GM19239 (cell line): ENCODE measurements at regions not wholly inside any gene's neighbourhood (a gene's known extent, or its start where the extent isn't known, plus 50 kb on each side); places are given as distances from the start of the nearest gene placed in this dataset.

Source experiments
- DNase-seq: peaks from one replicate; pipeline ENCODE4 v3.0.0; 2011; ENCODE audit warnings: low spot score; ENCODE audit not compliant: insufficient read length
- FAIRE-seq: peaks from 2 replicates; lab custom pipeline; 2011; peaks lifted over from hg19 to GRCh38; lab: Jason Lieb, UNC

DNA sequence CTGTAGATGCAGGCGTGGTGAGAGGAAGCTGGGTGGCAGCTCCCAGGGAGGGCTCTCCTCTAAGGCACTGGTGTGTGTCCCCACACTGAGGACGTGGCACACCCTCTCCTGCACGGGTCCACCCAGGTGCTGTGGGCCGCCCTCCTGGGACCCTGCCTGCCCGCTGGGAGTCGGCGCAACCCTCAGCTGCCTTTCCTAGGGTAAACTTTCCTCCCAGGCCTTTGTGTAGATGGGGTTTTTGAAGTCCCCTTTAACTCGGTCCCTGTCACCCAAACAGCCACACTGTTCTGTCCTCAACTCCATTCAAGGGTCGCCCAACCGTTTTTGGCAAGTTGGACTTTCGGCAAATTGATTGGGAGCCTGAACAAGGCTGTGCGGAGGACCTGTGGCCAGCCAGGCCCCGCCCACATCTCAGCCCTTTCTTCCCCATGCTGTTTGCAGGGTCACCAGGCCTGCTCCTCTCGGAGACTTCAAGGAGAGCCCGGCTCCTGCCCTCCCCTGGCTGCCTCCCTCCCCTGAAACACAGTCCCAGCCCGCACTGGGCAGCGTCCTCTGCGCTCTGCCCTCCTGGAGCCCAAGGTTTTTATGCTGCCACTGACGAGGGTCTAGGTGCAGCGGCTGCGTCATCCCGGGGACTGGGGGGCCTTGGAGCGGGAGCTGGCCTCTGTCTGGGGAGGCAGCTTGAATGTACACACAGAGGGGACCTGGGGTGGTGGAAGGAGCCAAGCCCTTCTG lies 1126.2 kb downstream of the BRD1 start:
- DNase-seq (no peak), FAIRE-seq (no peak)

DNA sequence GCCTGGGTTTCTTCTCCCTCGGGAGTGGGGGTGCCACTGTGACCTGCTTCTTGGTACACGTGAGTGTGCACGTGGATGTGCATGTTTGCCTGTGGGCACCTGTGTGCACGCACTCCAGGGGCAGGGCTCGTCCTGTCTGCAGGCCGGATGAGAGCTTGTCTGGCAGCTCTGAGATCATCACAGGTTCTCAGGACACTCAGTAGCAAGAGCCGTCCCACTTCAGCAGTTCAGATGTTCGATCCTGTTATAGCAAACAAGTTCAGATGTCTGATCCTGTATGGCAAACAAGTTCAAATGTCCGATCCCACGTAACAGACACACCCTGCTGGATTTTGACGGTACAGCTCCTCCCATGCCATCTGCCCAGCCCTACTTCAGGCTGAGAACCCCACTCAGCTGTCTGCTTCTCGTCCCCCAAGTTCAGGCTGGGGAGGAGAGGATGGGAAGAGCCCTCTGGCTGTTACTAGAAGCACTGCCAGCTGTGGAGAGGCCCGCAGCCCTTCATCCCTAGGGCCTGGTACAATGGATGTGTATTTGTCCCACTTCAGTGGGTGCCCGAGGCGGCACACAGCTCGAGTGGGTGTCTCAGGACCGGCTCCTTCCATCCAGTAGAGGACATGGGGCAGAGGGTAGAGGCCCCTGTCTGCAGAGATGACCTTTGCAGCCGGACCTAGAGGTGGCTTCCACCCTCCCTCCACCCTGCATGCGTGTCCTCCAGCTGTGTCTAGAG lies 1126.9 kb downstream of the BRD1 start:
- DNase-seq (no peak), FAIRE-seq (no peak)

DNA sequence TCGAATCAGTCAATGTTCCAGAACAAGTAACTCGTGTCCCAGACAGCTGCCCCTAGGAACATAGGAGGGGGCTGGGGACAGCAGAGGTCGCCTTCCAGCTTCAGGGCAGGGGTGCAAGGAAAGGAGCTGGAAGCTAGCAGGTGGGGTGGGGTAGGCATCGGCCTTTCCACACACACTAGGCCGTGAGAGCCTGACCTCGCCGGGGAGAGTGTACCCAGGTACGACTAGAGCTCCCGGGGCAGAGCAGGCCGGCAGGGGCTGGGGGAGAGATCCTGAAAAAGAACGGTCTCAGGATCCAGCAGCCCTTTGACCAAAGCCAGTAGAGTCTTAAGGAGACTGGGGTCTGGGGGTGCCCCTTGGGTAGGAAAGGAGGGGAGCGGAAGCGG lies 1127.5 kb downstream of the BRD1 start:
- DNase-seq (no peak), FAIRE-seq (no peak)

DNA sequence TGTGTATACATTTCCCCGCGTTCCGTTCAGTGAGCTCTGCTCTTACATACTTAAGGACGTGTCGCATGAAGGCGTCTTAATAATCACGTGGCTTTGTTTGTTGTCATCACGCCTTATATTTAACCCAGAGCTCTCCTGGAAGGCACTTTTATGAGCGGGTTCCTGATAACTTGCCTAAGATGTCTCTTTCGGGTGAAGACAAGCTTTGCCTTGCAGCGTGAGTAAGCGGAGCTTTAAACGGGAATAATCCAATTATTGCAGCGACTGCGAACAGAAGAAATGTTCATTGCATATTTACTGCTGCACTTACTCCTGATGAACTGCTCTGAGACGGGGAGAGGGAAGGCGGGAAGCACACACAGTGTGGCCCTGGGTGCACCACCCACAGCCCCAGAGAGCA lies 1128.2 kb downstream of the BRD1 start:
- FAIRE-seq (no peak), DNase-seq (no peak)

DNA sequence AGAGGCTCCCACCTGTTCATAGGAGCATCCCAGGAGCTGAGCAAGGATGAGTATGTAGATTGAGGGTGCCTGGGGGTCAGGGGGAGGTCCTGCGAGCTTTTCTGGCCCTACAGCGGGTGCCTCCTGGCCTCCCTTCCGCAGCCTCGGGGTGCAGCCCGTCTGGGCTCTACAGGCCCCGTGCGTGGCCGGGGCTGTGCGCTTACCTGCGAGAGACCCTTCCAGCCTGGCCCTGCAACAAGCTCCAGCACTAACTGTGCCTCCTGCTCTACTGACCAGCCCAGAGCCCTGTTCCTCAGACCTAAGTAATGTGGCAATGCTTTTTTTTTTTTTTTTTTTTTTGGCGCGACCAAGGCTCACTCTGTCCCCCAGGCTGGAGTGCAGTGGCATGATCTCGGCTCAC lies 1129.1 kb downstream of the BRD1 start:
- FAIRE-seq (no peak), DNase-seq (no peak)

DNA sequence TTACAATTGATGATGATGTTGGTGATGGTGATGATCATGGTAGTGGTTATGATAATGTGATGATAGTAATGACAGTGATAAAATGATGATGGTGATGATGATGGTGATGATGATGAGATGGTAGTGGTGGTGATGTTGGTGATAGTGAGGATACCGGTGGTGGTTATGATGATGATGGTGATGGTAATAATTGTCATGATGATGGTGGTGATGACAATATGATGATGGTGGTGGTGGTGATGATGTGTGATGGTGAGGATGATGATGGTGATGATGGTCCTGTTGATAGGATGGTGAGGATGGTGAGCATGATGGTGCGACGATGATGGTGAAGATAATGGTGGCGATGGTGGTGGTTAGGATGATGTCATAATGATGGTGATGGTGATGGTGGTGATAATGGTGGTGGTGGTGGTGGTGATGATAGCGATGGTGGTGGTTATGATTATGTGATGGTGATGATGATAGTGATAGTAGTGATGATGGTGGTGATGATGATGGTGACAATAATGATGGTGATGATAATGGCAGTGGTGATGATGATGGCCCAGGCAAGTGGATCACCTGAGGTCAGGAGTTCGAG lies 1129.9 kb downstream of the BRD1 start:
- DNase-seq, result no peak
- no peak for FAIRE-seq

DNA sequence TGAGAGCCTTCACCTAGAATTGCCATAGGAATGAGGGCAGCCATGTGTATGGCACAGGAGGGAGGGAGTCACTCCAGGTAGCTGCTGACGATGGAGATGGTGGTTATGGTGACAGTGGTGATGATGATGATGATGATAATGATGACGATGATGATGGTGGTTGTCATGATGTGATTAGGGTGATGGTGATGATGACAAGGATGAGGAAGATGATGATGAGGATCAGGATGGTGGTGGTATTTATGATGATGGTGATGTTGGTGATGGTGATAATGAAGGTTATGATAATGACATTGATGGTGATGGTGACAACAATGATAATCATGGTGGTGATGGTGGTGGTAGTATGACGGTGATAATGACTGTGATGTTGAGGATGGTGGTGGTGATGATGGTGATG lies 1130.5 kb downstream of the BRD1 start:
- DNase-seq (no peak), FAIRE-seq (no peak)

DNA sequence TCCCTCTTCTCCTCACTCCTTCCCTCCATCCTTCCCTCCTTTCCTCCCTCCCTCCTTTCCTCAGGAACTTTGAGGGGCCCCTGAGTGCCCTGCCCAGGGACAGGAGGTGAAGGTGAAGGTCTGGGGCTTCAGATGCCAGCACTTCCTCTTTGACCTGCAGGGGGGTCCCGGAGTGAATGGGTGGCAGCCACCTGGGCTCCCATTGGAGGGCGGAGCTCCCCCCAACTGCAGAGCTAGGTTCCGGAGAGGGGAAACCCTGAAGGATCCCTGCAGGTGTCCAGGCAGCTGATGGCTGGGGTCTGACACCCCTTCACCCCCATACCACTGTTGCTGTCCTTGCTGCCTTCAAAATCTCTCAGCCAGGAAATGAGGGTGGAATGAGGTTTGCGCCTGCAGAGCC lies 1131.3 kb downstream of the BRD1 start:
- DNase-seq, result no peak
- no peak for FAIRE-seq

DNA sequence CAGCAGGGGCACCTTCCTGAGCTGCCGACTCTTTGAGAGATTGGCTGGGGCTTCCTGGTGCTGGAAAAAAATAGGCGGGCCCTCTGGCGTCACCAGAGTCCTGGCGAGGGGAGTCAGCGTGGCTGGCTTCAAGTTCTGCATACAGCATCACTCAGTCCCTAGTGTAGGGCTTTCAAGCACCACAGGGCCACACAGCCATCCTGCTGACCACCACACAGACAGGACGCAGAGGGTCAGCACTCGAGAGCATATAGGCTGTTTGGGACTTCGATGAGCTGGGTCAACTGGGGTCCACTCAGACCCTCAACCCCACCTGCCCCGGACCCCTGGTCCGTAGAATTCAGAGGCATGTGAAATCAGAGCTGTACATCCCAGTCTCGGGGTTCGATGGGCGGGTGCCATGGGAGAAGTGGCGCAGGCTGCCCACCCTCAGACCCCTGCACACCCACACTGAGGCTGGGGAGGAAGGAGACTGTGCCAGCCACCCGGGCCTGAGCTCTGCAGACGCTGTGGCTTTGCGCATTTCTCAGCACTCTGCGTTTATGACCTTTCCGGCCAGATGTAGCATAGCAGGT lies 1131.9 kb downstream of the BRD1 start:
- FAIRE-seq (no peak), DNase-seq (no peak)

DNA sequence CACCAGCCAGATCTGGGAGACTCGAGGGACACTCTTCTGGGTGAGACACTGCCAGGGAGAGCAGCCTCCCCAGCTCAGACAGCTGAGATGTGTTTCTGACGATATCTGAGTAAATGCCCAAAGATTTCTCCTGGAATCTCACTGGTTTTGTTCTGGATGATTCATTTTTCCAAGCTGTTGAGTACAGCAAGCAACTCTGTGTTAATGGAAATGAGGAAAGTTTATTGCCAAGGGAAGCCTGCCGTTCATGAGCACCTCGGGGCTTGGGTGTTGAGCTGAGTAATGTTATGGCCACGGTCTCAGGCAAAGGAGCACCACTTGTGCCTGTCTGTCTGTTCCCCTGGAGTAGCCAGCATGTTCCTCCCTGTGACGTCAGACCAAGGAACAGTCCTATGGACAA lies 1132.4 kb downstream of the BRD1 start:
- DNase-seq (no peak), FAIRE-seq (no peak)

DNA sequence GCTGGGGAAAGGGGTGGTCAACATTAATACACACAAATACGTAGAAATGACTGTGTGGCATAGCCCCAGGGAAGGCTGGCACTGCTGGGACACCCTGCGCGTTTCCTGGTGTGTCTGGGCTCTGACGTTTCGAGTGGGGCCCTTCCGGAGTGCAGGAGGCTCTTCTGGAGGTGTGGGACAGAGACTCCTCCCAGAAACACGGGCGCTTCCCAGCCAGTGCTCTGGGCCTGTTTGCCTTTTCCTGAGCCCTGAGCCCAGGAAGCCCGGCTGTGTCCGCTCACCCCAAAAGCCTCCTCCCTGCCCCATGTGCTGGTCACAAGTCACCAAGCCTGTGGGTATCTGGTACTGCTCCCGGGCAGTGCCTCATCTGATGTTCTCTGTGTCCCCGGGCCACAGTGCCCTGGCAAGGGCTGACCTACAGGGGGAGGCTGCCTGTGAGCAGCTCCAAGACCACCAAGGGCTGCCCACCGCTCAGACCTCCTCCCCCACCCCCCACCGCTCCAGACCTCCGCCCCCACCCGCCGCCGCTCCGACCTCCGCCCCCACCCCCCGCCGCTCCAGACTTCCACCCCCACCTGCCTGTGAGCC lies 1133.3 kb downstream of the BRD1 start:
- FAIRE-seq, result no peak
- no peak for DNase-seq

DNA sequence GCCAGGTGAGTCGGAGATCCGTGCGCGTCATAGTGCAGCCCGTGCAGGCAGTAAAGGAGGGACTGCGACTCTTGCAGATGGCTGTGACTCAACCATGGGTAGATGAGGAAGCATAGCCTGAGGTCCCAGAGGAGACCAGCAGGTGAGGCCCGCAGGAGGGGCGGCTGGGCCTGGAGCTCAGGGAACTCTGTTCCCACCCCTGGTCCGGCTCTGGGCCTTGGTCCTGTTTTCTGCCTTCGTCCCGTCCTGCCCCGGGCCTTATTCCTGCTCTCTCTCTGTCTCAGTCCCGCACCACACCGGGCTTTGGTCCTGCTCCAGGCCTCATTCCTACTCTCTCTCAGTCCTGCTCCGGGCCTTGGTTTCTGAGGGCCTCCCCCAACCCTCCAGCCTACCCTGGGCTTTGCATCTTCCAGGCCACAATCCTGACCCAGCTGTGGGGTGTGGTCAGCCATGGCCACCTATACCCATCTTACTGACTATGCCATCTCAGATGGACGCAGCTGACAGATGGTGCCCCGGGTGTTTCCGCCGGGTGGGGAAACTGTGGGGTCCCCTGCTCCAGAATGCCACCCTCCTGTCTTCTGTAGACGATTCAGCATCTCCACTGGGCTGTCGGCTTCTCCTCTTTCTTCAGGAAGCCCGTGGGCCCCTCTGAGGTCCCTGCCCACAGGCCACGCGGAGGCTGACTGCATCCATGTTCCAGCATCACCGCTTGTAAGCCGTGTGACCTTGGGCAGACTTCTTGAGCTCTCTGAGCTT lies 1134.1 kb downstream of the BRD1 start:
- FAIRE-seq (no peak), DNase-seq (no peak)

DNA sequence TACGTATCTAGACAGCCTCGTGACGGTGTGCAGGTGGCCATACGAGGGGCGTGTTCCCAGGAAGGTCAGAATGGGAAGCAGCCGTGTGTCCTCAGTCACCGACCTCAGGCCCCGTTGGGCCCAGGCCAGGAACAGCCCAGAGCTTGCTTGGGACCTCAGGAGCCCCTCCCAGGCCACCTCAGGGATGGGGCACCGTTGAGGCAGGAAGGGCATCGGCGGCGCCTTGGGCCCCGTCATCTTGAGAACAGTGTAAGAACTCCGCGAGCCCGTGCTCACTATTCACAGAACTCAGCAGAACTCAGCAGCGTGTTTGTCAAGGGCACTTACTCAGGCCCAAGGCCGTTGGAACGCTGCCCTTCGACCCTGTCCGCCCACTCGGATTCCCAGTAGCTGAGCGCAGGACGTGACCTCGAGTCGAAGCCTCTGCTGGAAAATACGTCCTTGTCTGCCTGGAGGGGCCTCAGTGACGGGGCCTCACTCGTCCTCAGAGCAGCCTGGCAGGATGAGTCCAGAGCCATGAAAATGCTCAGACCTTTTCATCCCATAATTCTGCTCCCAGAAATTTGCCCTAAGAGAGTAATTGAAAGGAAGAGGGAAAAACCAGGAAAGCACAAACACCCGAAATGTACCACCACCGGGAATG lies 1134.8 kb downstream of the BRD1 start:
- DNase-seq, result no peak
- FAIRE-seq, result no peak

DNA sequence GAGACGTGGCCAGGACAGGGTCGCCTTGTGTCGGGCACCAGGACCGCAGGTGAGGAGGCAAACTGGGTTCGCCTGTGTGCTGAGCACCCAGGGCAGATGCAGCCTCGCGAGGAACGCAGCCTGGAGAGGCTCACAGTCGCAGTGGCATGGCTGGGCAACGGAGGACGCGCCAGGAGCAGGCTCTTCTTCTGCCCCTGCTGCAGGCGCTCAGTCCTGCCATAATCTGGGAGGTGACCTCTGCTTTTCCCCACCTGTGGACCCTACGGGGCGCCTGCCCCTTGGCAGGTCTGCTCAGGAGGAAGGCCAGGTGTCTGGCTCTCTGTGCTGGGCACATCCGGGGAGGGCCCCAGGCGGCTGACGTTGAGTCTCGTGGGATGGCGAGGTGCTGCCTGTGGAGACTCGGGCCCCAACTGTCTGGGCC lies 1136.2 kb downstream of the BRD1 start:
- no peak for FAIRE-seq

DNA sequence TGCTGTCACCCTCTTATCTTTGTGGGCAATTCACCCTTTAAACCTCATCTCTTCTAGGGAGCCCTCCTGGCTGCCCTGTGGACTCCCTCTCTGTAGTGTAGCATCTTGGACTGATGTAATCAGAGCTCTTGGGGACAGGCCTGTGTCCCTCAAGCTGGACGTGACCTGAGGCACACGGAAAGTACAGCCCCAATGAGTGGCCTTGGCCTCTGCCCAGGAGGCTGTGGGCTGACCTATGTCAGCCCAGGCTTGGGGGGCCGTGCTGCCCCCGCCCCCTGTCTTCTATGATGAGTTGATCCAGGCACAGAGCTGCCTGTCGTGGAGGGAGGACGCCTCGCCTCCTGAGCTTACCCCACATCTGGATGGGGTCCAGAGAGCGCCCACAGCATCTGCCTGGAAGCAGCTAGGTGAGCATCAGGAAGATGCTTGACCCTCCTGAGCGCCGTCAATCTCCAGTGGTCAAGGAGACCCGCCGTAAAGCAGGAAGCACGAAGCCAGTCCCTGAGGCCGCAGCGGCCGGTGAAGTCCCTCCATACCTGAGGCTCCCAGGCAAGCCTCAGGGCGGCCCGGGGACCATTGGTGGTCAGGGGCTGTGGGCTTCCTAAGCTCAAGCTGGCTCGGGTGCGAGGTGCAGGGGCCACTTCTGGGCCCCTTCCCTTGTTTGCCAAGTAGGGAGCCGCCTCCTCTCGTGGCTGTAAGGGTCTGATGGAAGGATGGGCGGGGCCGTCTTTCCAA lies 1136.9 kb downstream of the BRD1 start:
- FAIRE-seq (no peak), DNase-seq (no peak)

More for the DNA sequence above, 1136.2 kb downstream of the BRD1 start:
- no peak for DNase-seq

DNA sequence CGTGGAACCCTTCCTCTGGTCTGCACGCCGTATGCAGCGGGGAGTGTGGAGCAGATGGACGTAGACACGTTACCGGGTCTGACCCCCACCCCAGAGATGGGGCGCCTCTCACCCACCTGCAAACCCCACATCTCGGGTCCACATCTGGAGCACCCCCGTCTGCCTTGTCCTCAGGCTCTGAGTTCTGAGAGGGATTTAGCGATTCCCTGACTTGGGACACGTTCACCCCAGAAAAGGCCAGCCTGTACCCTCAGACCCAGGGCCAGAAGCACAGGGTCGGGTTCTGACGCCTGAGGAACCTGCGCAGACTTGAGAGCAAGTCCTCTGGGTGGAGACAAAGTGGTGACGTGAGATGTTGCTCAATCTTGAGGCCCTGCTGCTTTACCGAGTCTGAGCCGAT lies 1138.5 kb downstream of the BRD1 start:
- FAIRE-seq, result no peak
- no peak for DNase-seq

DNA sequence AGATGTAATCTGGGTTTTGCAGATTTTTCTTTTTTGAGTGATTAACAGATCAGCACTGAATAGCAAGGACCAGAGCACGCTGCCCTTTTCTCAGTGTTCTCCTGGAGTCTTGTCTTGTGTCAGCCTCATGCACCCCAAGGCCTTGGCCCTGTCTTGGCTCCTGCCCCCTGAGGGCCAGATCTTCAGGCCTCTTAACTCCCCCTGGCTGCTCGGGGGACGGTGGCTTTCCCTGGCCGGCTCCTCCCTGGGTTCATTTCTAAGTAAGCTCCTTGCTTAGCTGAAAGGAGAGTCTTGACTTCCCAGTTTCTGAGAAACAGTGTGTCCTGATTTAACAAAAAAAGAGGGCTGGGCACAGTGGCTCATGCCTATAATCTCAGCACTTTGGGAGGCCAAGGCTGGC lies 1139.3 kb downstream of the BRD1 start:
- DNase-seq (no peak), FAIRE-seq (no peak)

DNA sequence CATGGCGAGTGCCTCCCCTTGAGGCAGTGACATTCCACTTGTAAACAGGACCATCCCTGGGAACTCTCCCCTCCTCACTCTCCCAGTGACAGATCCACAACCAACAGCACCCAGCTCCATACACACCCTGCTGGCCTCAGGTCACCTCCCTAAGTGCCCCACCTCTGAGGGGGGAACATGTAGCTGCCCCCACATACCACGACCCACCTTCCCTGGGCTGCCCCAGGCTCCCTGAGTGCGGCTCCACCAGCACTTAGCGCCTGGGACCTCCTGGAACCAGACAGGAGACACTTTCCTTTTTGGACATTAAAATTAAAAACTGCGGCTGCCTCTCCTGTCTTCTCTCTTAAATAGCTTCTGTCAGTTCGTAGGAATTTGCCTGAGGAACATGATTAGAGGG lies 1140.1 kb downstream of the BRD1 start:
- DNase-seq (no peak), FAIRE-seq (no peak)

DNA sequence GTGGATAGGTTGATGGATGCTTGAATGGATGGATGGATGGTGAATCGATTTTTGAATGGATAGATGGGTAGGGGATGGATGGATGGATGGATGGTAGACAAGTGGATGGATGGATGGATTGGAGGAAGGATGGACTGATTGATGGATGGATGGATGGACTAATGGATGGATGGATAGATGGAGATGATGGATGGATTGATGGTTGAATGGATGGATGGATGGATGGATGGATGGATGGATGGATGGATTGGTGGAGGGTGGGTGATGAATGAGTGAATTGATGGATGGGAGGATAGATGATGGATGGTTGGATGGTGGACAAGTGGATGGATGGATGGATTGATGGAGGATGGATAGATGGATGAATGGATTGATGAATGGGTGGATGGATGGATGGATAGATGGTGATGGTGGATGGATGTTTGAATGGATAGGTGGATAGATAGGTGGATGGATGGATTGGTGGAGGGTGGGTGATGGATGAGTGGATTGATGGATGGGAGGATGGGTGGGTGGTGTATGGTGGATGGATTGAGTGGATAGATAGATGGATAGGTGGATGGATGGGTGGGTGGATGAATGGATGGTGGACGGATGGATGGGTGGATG lies 1140.9 kb downstream of the BRD1 start:
- DNase-seq (no peak), FAIRE-seq (no peak)
